GM23338 (cell line): ENCODE measurements at regions not wholly inside any gene's neighbourhood (a gene's known extent, or its start where the extent isn't known, plus 50 kb on each side); places are given as distances from the start of the nearest gene placed in this dataset.
A peak's percentile ranks its signal among the peaks of the same experiment; 100 is the strongest.

Experiments used
- ATAC-seq: fragments of 200-7000 bp; cut with Tn5 transposase; 3 replicates; pipeline ENCODE4 v1.9.1; 2020
- DNase-seq: peaks from one replicate; pipeline ENCODE4 v3.0.0-alpha.2; 2015; ENCODE audit warnings: low spot score
- H2AFZ ChIP-seq: fragments of 200-600 bp; sonication (generic); 2 replicates; pipeline ENCODE4 v1.8.0; 2016; ENCODE audit warnings: antibody characterized with exemption, mild to moderate bottlenecking, moderate library complexity
- H3F3A ChIP-seq: fragments of 200-600 bp; sonication (generic); replicated peaks from 2 replicates; pipeline ENCODE4 v1.8.0; 2017; ENCODE audit warnings: antibody characterized with exemption, mixed run types, low read depth
- H3K27ac ChIP-seq: fragments of 200-600 bp; sonication (generic); 2 replicates; pipeline ENCODE4 v1.6.1; 2016; ENCODE audit warnings: low read depth
- H3K27me3 ChIP-seq: fragments of 200-600 bp; sonication (generic); 2 replicates; pipeline ENCODE4 v1.8.0; 2016; ENCODE audit warnings: mild to moderate bottlenecking, mixed run types, moderate library complexity; ENCODE audit not compliant: insufficient read depth
- H3K36me3 ChIP-seq: fragments of 200-600 bp; sonication (generic); 2 replicates; pipeline ENCODE4 v1.8.0; 2016; ENCODE audit warnings: mild to moderate bottlenecking; ENCODE audit not compliant: insufficient read depth
- H3K4me1 ChIP-seq: fragments of 200-600 bp; sonication (generic); 2 replicates; pipeline ENCODE4 v1.8.0; 2016; ENCODE audit warnings: mild to moderate bottlenecking, moderate library complexity; ENCODE audit not compliant: insufficient read depth
- H3K4me2 ChIP-seq: fragments of 200-600 bp; sonication (generic); 2 replicates; pipeline ENCODE4 v1.7.1; 2017; ENCODE audit warnings: mixed run types
- H3K4me3 ChIP-seq: fragments of 200-600 bp; sonication (generic); 2 replicates; pipeline ENCODE4 v1.6.1; 2016; ENCODE audit warnings: mixed run types
- H3K79me2 ChIP-seq: fragments of 200-600 bp; sonication (generic); replicated peaks from 2 replicates; pipeline ENCODE4 v1.8.0; 2017; ENCODE audit warnings: mild to moderate bottlenecking; ENCODE audit not compliant: insufficient read depth
- H3K9me2 ChIP-seq: fragments of 200-600 bp; sonication (generic); 2 replicates; pipeline ENCODE4 v1.8.0; 2017; ENCODE audit not compliant: insufficient read depth
- H4K20me1 ChIP-seq: fragments of 200-600 bp; sonication (generic); replicated peaks from 2 replicates; pipeline ENCODE4 v1.8.0; 2017; ENCODE audit warnings: mild to moderate bottlenecking; ENCODE audit not compliant: insufficient read depth
- H3K27ac Mint-ChIP-seq: 2 replicates; pipeline ENCODE4 v1.8.0; 2020; ENCODE audit warnings: inconsistent platforms, mild to moderate bottlenecking, moderate library complexity, mixed read lengths
- H3K27me3 Mint-ChIP-seq: 3 replicates; pipeline ENCODE4 v1.8.0; 2022; ENCODE audit warnings: low read depth, mild to moderate bottlenecking, moderate library complexity, mixed read lengths, inconsistent platforms; ENCODE audit not compliant: insufficient read depth, poor library complexity
- H3K36me3 Mint-ChIP-seq: 3 replicates; pipeline ENCODE4 v1.8.0; 2021; ENCODE audit warnings: low read depth, mild to moderate bottlenecking, inconsistent platforms, moderate library complexity, mixed read lengths
- H3K4me1 Mint-ChIP-seq: 3 replicates; pipeline ENCODE4 v1.8.0; 2020; ENCODE audit warnings: mild to moderate bottlenecking, inconsistent platforms, mixed read lengths
- H3K4me3 Mint-ChIP-seq: 3 replicates; pipeline ENCODE4 v1.8.0; 2021; ENCODE audit warnings: moderate library complexity, mild to moderate bottlenecking, inconsistent platforms, mixed read lengths
- H3K9me3 Mint-ChIP-seq: 3 replicates; pipeline ENCODE4 v1.8.0; 2020; ENCODE audit warnings: moderate library complexity, mild to moderate bottlenecking, inconsistent platforms, mixed read lengths
- CREB1 ChIP-seq: fragments of 250-450 bp; sonication (Bioruptor Pico); IDR thresholded peaks from 2 replicates; pipeline ENCODE4 v1.5.0; 2020; ENCODE audit warnings: low read depth, mild to moderate bottlenecking, moderate library complexity
- EZH2 ChIP-seq: fragments of 200-600 bp; sonication (generic); IDR thresholded peaks from one replicate; pipeline ENCODE4 v1.8.0; 2017; ENCODE audit warnings: antibody characterized with exemption, mild to moderate bottlenecking, low read depth; ENCODE audit not compliant: unreplicated experiment
- EZH2phosphoT487 ChIP-seq: fragments of 200-600 bp; sonication (generic); IDR thresholded peaks from one replicate; pipeline ENCODE4 v1.8.1; 2018; ENCODE audit warnings: antibody characterized with exemption; ENCODE audit not compliant: unreplicated experiment
- NANOG ChIP-seq: IDR thresholded peaks from 2 replicates; pipeline ENCODE4 v1.6.1; 2016; ENCODE audit warnings: antibody characterized with exemption, borderline replicate concordance
- REST ChIP-seq: IDR thresholded peaks from one replicate; pipeline ENCODE4 v1.6.1; 2018; ENCODE audit warnings: antibody characterized with exemption; ENCODE audit not compliant: unreplicated experiment
- STAT1 ChIP-seq: IDR thresholded peaks from one replicate; pipeline ENCODE4 v1.6.1; 2016; ENCODE audit warnings: antibody characterized with exemption; ENCODE audit not compliant: unreplicated experiment
- ZNF331 ChIP-seq: fragments of 250-450 bp; sonication (Bioruptor Pico); IDR thresholded peaks from 2 replicates; pipeline ENCODE4 v1.5.0; 2020; ENCODE audit warnings: low read depth, mild to moderate bottlenecking, moderate library complexity
- ZNF462 ChIP-seq: fragments of 250-450 bp; sonication (Bioruptor Pico); IDR thresholded peaks from 2 replicates; pipeline ENCODE4 v1.5.0; 2020; ENCODE audit warnings: mild to moderate bottlenecking, moderate library complexity
- TF ChIP-seq, protein P1 (sequence below): IDR thresholded peaks from 2 replicates; pipeline ENCODE4 v1.6.1; 2016; ENCODE audit warnings: antibody characterized with exemption

DNA sequence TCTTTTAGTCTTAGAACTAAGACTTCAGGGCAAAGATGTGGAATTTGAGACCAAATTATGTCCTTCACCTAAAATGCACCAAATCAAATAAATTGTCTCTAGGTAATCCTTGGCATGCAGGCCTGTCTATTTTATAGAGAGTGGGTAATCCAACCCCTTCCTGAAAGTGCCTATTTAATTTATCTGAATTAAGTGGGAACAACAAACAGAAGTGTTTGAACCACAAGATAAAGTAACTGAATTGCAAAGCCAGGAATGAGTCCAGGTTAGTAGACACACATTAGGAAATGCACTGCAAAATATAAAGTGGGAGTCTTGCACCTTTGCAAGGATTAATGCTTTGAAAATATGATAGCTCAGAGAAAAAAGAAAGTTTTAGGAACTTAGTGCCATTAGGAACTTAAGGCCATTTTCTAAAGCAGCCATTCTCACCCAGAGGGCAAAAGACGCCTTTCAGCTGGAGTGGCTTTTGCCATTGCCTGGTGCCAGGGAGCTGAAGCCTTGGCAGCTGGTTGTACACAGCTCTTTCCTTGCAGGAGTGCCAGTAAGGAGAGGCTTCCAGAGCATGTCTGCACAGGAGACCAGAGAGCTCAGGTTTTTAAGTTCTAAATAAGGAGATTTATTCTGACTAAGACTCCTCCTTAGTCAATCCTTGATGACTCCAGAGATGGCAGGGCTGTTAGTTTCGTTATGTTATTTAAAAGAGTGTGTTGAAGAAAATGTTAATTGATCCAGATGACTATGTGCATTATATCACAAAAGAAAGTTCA is 151.7 kb upstream of the ELL2 start:
- Mint-ChIP-seq H3K36me3 (peaks cover 4% of the 10 kb centered on the region; the same call in 2 of the 3 replicates), H3K27me3 (no peaks in the 10 kb centered on the region), H3K27ac (no peak overlapping the region), H3K9me3 (peaks cover 8% of the 10 kb centered on the region), H3K4me1 (no peaks in the 10 kb centered on the region), H3K4me3 (no peak overlapping the region)
- H3K27ac ChIP-seq = no peak overlapping the region
- no peaks in the 10 kb centered on the region for H4K20me1 ChIP-seq
- DNase-seq (no peak), ATAC-seq (no peak)
- H3K9me2 ChIP-seq = peaks cover 3% of the 10 kb centered on the region; the same call in 1 of the 2 replicates
- H3F3A ChIP-seq = no peaks in the 10 kb centered on the region
- H3K4me2 ChIP-seq = no peak overlapping the region
- TF ChIP-seq CREB1 (CRISPR knock-in tag) = no peak
- no peak for TF ChIP-seq EZH2phosphoT487
- TF ChIP-seq EZH2 = no peak
- TF ChIP-seq, protein P1, sequence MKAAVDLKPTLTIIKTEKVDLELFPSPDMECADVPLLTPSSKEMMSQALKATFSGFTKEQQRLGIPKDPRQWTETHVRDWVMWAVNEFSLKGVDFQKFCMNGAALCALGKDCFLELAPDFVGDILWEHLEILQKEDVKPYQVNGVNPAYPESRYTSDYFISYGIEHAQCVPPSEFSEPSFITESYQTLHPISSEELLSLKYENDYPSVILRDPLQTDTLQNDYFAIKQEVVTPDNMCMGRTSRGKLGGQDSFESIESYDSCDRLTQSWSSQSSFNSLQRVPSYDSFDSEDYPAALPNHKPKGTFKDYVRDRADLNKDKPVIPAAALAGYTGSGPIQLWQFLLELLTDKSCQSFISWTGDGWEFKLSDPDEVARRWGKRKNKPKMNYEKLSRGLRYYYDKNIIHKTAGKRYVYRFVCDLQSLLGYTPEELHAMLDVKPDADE = no peak
- no peak for TF ChIP-seq STAT1
- TF ChIP-seq ZNF331 (CRISPR knock-in tag) = no peak
- no peak for TF ChIP-seq NANOG
- no peak for TF ChIP-seq ZNF462 (CRISPR knock-in tag)
- no peak for TF ChIP-seq REST
- peaks cover 5% of the 10 kb centered on the region; the same call in 1 of the 2 replicates for H3K4me1 ChIP-seq
- no peaks in the 10 kb centered on the region for H3K27me3 ChIP-seq
- no peaks in the 10 kb centered on the region for H3K79me2 ChIP-seq
- no peak overlapping the region for H3K4me3 ChIP-seq
- peak overlapping the region; percentile 32; the same call in 1 of the 2 replicates for H2AFZ ChIP-seq
- no peaks in the 10 kb centered on the region for H3K36me3 ChIP-seq
